ENCODE measurements at regions not wholly inside any gene's neighbourhood (a gene's known extent, or its start where the extent isn't known, plus 50 kb on each side); places are given as distances from the start of the nearest gene placed in this dataset.

DNA sequence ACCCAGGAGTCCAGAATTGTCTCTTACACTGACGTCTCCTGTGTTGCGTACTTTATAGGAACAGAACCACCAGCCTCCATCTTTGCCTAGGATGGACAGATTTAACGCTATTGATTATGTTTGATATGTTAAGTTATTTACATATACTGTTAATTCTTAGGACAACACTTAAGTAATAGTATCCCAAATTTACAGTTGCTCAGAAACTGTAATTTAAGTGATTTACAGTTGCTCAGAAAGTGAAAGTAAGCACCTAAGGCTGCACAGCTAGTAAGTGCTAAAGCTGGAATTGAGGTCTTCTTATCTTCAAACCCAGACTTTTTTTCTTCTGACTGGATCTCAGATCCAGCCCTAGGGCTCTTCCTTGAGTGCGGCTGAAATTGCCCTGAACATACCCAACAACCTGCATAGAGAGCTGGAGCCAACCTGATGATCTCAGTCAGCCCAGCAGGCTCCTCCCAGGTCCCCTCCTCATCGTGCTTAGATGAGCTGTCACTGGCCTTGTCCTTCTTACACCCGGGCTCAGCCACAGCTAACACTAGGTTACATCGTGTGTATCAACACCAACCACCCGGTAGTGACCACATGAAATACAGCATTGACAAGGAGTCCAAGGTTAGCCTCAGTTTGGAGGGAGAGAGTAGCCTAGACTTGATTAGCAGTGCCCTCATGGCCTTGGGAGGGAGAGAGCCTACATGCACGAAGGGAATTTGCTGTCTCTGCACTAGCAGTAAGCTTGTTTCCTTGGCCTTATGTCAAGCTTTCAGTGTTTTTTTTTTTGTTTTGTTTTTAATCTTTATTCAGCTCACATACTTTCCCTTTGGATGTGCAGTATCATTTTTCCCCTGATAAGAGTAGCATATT, 111.1 kb upstream of the ARHGAP5 start:
- DNase-seq (ENCODE audit: low read depth), result no peak

DNA sequence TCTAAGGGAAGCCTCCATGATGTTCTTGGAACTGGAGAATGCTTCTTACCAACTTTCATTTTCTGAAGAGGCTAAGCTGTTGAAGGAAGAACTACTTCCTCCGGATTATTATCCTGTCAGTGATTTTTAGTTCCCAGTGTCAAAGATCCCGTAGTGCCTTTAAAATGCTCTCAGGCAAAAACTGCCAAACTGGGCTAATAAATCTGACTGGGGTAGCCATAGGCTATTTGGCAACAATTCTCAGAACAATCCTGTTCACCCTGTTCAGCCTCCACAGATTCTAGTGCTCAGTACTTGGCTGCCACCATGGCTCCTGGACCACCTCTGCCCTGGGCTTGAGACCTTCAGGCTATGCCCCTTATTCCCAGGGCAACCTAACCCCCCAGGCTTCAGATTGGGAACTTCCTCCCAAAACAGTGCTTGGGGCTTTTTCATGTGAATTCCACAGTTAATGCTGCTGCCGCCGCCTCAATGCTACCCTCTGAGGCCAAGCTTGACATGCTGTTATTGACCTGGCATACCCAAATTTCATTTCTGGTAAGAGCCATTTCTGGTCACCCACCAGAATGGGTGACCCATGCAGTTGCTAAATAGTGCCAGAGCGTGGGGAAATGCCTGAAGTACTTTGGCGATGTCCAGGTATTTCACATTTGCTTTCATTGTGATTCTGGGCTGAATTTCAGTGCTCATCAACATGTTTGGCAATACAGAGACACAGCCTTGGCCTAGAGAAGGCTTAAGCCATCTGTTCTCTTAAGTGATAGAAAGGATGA, 110.0 kb upstream of the ARHGAP5 start:
- DNase-seq (ENCODE audit: low read depth), result no peak

DNA sequence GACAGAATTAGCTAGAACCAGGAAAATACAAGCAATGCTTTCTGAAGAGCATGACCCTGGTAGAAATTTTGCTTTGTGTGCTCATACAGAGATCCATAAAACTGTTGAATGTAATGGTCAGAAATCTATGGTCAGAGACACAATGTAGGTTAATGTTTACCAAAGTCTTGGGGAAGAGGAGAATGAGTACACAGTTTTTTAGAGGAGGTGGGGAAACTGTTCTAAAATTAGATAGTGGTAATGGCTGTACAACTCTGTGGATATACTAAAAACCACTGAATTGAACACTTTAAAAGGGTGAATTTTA, 109.5 kb upstream of the ARHGAP5 start:
- DNase-seq (ENCODE audit: low read depth), result no peak

DNA sequence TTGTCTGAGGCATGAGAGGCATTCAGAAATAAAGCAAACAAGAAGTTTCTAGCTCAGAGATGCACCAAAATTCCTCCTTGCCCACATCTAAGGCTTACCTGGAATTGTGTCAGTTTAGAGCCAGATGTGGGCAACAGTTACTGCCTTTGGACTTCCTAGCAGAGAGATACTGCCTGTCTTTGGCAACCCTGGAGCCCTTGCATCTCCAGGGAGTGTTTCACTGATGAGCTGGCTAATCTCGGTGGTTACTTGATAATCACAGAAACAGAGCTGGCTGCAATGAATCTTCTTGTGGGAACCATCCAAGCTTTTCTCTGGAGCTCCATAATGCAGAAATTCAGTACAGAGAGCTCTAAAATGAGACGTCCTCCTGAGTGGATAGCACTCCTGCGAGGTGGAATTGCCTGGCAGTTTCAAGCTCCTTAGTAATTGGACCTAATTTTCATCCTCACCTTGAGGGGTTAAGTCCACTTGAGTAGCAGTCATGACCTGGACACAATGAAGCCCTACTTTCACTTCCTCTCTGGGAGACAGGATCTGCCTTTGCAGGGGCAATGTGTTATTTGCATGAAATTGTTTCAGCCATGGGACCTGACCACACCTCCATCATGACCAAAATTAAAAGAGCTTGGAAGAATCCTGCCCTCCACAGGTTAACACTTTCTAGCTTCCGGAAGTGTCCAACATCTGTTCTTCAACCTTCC, 108.8 kb upstream of the ARHGAP5 start:
- DNase-seq (ENCODE audit: low read depth), result no peak

DNA sequence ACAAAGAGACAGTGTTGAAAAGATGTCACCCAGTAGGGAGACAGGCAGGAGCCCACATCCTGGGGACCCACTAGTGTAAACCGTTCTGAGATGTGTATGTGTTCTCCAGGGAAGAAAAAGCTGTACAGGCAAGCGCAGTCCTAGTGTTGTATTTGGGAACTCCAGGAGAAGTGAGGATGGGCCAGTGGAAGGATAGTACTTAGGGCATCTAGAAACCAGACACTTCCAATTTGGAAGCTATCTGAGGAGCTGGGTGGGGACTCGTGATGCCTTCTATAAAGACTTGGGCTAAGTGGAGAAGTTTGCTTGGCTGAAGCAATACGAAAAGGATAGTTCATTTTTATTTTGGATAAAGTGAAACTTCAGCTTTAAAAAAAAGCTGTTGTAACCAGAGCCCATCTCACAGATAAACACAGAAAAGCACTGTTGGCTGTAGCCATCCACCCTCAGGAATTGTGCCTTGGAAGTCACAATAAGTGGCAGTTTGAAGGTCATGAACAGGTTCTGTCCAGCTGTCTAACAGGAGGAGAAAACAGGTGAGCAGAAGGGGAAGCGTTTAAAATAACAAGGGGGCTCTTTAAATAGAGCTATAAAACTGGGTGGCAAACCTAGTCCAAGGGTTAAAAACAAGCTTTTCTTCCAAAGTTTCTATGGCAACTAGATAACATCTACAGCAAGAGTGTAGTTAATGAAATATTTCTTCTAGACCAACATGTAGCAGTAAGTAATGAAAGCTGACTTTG, 108.0 kb upstream of the ARHGAP5 start:
- DNase-seq (ENCODE audit: low read depth), result no peak

DNA sequence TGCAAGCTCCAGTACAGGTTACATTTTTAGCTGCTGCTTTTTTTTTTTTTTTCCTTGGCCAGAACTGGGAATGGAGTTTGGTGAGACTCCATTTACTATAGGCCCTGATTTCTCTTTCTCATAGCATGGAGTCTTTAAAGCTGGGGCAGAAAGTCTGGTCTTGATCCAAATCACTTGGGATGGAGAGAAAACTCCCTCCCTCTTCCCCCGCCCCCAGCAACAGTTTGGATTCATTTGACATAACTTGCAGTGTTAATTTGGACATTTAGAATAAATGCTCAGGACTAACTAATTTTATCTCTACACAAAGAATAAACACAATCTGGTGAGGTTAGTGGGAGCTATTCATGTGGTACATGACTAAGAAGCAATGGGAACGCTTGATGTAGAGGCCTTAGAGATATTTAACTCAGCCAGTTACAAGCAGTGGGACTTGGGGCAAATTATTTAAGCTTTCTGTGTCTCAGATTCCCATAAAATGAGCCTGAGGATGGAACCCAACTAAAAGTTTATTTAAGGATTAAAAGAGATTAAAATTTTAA, 107.3 kb upstream of the ARHGAP5 start:
- DNase-seq (ENCODE audit: low read depth), result no peak

DNA sequence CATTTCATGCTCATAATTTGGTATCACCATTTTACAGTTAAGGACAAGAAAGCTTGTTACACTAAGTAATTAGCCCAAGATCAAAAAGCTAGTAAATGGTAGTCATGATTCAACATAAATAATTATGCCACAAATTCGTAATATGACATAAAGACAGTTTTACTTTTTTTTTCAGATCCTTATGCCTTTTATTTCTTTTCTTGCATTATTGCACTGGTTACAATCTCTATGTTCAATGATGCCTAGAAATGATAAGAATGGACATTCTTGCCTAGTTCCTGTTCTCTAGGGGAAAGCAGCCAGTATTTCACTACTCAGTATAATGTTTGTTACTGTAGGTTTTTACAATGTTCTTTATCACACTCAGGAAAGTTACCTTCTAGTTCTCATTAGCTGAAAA, 106.4 kb upstream of the ARHGAP5 start:
- no peak for DNase-seq (ENCODE audit: low read depth)

DNA sequence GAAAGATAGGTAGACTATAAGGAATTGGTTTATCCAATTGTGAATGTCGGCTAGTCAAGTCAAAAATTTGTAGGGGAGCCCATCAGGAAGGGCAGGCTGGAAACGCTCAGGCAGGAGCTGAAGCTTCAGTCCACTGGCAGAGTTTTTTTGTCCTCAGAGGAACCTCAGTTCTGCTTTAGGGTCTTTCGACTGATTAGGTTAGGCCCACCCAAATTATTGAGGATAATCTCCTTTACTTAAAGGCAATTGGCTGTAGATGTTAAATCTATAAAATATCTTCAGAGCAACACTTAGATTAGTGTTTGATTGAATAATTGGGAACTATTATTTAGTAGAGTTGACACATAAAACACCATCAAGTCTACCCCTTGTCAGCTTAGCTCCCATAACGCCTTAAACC, 105.5 kb upstream of the ARHGAP5 start:
- DNase-seq (ENCODE audit: low read depth), result no peak

DNA sequence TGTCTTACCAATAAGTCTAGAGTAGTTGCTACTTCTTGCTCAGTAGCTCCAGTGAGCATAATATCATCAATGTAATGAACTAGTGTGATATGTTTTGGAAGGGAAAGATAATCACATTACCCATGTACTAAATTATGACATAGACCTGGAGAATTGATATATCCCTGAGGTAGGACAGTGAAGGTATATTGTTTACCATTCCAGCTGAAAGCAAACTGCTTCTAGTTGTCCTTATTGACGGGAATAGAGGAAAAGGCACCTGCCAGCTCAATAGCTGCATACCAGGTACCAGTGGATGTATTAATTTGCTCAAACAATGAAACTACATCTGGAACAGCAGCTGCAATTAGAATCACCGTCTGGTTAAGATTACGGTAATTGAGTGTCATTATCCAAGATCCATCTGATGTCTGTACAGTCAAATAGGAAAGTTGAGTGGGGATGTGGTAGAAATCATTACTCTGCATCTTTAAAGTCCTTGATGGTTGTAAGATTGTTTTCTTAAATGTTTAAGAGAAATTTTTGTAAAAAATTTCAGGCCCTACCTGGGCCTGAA, 100.0 kb upstream of the ARHGAP5 start:
- no peak for DNase-seq (ENCODE audit: low read depth)

DNA sequence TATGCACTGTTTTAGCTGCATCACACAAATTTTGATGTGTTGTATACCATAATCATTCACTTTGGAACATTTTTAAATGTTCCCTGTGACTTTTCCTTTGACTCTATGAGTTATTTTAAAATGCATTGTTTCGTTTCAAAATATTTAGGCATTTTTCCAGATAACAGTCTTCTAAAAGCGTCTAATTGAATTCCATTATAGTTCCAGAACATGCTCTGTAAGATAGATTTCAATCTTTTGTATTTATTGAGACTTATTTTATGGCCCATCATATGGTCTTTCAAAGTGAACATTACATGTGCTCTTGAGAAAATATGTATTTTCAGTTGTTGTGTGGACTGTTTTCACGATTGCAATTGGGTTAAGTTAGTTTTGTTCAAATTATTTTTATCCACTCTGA, 98.7 kb upstream of the ARHGAP5 start:
- DNase-seq (ENCODE audit: low read depth), result no peak

DNA sequence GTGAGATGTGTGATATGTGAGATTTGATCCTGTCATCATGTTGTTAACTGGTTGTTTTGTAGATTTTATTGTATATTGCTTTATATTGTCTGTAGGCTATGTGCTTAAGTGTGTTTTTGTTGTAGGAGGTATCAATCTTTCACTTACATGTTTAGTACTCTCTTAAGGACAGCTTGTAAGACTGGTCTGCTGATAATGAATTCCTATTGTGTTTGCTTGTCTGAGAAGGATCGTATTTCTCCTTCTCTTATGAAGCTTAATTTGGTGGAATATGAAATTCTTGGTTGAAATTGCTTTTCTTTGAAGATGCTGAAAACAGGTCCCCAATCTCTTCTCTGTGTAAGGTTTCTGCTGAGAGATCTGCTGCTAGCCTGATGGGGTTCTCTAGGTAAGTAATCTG, 94.5 kb upstream of the ARHGAP5 start:
- no peak for DNase-seq (ENCODE audit: low read depth)

DNA sequence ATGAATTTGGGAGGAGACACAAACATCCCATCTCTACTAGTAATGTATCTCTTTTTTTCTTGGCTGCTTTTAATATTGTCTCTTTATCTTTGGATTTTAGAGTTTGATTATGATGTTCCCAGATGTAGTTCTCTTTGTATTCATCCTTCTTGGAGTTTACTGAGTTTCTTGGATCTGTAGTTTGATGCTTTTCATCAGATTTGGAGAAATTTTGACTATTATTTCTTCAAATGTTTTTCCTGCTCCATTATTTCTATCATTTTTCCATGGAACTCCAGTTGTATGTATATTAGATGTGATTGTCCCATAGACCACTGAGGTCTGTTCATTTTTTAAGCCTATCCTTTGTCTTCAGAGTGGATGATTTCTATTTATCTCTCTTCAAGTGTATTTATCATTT, 90.7 kb upstream of the ARHGAP5 start:
- DNase-seq (ENCODE audit: low read depth), result no peak

DNA sequence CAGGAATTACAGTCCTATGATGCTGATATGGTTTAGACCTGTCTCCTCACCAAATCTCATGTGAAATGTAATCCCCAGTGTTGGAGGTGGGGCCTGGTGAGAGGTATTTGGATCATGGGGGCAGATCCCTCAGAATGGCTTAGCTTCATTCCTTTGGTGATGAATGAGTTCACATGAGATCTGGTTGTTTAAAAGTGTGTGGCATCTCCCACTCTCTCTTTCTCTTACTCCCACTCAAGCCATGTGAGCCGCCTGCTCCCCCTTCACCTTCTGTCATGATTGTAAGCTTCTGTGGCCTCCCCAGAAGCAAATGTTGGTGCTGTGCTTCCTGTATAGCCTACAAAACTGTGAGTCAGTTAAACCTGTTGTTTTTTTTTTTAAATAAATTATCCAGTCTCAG, 89.4 kb upstream of the ARHGAP5 start:
- no peak for DNase-seq (ENCODE audit: low read depth)

DNA sequence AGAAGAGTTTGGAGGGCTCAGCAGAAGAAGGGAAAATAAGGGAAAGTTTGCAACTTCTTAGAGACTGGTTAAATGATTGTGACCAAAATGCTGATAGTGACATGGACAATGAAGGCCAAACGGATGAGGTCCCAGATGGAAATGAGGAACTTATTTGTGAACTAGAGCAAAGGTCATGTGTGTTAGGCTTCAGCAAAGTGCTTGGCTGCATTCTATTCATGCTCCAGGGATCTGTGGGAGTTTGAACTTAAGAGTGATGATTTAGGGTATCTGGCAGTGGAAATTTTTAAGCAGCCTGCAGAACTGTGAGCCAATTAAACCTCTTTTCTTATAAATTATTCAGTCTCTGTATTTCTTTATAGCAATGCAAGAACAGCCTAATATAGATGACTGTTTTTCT, 88.9 kb upstream of the ARHGAP5 start:
- DNase-seq (ENCODE audit: low read depth), result no peak

DNA sequence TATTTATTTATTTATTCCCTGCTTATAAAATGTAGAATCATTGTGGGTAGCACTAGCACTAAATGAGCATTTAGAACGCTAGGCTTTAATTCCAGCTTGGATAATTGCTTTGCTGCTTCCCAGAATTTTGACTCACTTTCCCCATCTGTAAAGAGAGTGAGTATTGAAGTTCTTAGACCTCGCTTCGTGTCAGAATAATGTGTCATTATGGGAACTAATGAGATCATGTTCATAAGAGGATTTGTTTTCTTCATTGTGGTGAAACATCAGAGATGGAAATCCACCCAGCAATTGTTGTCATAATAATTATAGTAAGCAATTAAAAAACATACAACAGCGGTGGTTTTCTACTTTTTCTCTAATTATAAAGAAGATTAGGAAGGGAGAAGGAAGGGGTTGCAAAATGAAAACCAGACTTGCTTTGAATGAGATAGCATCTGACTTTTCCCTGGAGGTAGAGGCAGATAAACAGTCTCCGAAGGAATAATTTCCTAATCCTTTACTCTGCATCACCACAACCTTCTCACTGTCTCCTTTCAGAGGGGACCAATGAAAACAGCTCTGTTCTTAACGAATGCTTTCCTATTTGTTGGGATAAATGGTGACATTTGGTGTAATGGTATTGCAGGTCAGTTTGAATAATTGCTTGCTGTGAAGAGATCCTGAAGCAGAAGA, 86.8 kb upstream of the ARHGAP5 start:
- DNase-seq (ENCODE audit: low read depth), result no peak

DNA sequence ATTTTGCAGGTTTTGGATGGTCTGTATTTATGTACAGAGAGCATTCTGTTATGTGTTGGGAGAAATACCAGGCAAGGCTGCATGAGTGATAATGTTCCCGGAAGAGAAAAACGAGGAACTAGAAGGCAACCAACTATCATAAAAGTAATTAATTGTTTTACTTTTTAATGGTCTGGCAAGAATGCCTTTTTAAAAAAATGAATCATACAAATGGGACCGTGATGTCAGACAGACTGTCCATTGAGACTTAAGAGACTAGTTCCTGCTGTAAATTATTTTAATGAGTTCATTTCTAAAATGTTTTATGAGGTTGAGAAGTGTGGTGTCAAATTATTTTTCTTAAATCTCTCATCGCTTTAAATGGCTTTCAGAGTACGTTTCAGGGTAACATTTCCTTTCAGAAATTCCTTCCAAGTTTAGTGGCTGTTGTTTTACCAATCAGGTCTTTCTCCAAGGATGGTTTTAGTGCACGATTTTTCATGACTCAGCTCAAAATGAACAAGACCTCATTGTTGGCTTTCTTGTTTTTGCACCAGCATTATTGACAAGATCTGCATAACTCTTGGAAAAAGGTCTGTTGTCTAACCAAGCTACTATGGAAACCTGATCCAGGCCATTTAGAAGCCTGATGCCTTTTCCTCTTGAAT, 86.1 kb upstream of the ARHGAP5 start:
- DNase-seq (ENCODE audit: low read depth), result no peak

DNA sequence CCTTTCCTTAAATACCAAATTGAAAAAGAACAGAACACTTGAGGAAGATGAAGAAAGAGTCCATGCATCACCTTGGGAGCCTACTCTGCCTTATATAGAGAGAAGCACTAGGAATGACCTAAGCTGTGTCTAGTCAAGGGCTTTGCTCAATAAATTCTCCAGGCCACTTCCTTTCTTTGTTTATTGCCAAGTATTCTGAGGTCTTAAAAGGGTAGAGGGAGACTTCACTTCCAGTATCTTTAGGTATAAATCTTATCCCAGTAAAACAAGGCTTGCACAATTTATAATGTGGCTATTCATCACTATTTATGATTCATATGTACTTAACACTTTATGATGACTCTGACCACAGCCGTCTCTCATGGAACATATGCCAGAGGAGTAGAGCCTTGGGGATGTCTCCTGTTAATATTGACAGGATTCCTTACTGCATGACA, 85.1 kb upstream of the ARHGAP5 start:
- DNase-seq (ENCODE audit: low read depth), result no peak

DNA sequence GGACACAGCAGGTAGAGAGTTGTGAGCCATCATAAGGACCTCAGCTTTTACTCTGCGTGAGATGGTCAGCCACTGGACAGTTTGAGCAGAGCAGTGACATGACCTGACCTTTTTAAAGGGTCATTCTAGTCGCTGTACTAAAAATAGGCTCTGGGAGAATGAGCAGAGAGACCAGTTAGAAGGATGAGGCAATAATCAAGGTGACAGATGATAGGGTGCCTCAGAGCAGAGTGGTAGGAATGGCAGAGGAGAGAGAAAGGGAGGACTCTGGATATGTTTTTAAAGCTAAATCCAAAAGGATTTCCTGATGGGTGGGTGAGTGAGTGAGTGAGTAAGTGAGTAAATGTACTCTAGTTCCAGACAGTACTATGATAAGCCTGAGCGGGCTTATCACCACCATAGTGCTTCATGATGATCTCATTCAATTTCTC, 83.6 kb upstream of the ARHGAP5 start:
- DNase-seq (ENCODE audit: low read depth), result no peak

DNA sequence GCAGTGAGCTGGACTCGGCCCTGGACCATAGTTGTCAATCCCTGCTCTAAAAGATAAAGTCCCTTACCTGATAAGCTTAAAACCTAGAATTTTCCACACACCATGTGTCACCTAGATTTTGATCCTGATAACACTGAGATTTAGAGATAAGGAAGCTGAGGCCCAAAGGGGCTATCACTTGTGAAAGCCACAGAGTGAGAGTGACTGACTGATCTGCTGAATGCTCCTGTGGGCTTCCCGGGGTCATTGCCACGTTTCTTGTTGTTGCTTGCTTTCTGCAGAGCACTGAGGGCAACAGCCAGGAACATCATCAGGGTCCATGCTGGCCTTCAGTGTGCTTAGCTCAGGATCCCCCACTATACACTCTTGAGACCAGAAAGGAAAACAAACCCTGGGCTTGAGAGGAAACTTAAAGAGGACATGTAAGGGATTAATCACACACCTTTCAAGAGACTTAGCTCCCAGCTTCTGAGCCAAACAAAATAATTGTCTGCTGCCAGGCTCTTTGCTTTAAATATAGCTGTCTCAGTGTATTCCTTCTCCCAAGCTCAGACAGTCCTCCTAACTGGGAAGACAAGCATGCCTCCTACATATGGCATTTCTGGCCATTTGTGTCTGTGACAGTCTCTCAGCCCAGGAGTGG, 82.6 kb upstream of the ARHGAP5 start:
- DNase-seq (ENCODE audit: low read depth), result no peak

DNA sequence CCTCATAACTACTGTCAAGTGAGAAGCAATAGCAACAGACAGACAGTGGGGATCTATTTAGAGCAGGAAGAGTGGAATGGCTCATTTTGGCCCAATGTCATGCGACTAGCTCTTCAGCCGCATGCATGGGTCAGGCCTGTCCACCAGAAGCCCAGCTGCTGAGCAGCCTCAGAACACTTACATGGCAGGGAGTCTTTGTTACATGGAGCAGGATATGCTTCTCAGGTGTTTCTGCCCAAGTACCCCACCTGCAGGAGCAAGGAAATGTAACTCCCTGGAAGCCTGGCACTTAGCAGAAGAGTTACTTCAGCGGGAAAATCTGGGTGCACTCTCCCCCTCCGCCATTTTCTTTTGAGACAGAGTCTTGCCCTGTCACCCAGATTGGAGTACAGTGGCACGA, 73.5 kb upstream of the ARHGAP5 start:
- DNase-seq (ENCODE audit: low read depth), result no peak

Measured in stimulated activated CD8-positive, alpha-beta memory T cell treated with anti-CD3 and anti-CD28 coated beads, Interleukin-15, amount 100 ng/mL, for 24 hours (primary cell).